ENCODE measurements at regions not wholly inside any gene's neighbourhood (a gene's known extent, or its start where the extent isn't known, plus 50 kb on each side); places are given as distances from the start of the nearest gene placed in this dataset.
"Not testable (repeated sequence)": the region's sequence is repeated elsewhere in the genome, so short reads cannot be mapped to it uniquely, and the experiment has no call there.

DNA sequence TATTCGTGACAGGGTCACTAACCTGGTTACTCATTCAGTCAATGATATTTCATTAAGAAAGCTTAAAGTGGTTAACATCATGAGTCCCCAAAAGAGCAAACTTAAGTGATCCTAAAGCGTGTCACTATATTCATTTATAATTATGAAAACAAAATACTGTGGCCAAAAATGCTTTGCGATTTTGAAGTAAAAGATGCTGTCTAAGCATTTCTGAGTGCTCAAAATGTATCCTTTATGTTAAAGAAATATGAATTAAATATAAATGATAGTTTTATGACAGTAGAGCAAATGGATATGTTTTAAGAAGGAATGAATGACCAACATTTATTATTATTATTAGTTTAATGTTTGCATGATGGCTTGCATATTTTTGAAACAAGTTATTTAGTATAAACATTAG, 72.6 kb upstream of the CDC42EP3 start:
- TF ChIP-seq, protein P1, sequence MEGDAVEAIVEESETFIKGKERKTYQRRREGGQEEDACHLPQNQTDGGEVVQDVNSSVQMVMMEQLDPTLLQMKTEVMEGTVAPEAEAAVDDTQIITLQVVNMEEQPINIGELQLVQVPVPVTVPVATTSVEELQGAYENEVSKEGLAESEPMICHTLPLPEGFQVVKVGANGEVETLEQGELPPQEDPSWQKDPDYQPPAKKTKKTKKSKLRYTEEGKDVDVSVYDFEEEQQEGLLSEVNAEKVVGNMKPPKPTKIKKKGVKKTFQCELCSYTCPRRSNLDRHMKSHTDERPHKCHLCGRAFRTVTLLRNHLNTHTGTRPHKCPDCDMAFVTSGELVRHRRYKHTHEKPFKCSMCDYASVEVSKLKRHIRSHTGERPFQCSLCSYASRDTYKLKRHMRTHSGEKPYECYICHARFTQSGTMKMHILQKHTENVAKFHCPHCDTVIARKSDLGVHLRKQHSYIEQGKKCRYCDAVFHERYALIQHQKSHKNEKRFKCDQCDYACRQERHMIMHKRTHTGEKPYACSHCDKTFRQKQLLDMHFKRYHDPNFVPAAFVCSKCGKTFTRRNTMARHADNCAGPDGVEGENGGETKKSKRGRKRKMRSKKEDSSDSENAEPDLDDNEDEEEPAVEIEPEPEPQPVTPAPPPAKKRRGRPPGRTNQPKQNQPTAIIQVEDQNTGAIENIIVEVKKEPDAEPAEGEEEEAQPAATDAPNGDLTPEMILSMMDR (IDR thresholded peaks at IDR 0.05; ENCODE audit: insufficient read depth, low read depth, low read length) = no peak
- Histone ChIP-seq H3K36me3 (ENCODE audit: control insufficient read depth, insufficient read depth, low read length) (no peaks in the 10 kb centered on the region), H3K4me3 (ENCODE audit: low read depth, low read length) (no peak overlapping the region), H3K27me3 (ENCODE audit: control insufficient read depth, insufficient read depth, low read length) (no peaks in the 10 kb centered on the region)
- ChIA-PET CTCF (interaction anchor here (1.8 kb wide), 1 partner anchor 89 kb away, joined by 6 read pairs; no protein-coding TSS in a partner anchor), POLR2A (no interaction called here)
- DNase-seq (ENCODE audit: low read depth) = no peak

DNA sequence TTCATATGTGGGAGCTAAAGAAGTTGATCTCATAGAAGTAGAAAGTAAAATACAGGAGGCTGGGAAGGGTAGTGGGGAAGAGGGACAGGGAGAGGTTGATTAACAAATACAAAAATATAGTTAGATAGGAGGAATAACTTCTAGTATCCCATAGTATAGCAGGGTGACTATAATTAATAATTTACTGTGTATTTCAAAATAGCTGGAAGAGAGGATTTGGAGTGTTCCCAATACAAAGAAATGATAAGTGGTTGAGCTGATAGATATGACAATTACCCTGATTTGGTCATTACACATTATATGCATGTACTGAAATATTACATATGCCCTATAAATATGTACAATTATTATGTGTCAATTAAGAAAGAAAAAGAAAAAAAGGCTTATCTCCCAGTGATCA, 73.5 kb upstream of the CDC42EP3 start:
- CTCF ChIA-PET = interaction anchor here (1.5 kb wide), 1 partner anchor 10 kb away, joined by 3 read pairs; no protein-coding TSS in a partner anchor
- POLR2A ChIA-PET; H3K36me3 ChIP-seq (ENCODE audit: control insufficient read depth, insufficient read depth, low read length); H3K27me3 ChIP-seq (ENCODE audit: control insufficient read depth, insufficient read depth, low read length); DNase-seq (ENCODE audit: low read depth); H3K4me3 ChIP-seq (ENCODE audit: low read depth, low read length): not testable (repeated sequence)

DNA sequence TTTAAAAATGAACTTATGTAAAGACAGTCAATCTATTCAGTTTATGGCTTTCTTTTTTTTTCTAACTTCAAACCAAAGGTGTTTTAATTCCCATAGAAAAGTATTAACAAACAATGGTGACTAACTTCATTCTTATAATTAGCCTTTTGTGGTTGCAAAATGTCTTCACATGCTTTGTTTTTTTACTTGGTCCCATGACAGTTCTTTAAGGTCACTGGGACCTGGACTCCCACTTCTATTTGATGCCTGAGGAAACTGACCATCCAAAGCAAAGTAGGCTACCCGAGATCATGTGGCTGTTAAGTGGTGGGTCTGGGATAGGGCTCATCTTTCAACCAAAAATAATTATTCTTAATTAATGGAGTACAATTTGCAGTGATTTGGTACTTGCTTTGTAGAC, 74.6 kb upstream of the CDC42EP3 start:
- H3K4me3 ChIP-seq (ENCODE audit: low read depth, low read length); H3K36me3 ChIP-seq (ENCODE audit: control insufficient read depth, insufficient read depth, low read length); POLR2A ChIA-PET; DNase-seq (ENCODE audit: low read depth); H3K27me3 ChIP-seq (ENCODE audit: control insufficient read depth, insufficient read depth, low read length): not testable (repeated sequence)
- CTCF ChIA-PET = interaction anchor here (1.5 kb wide), 1 partner anchor 11 kb away, joined by 3 read pairs; no protein-coding TSS in a partner anchor

DNA sequence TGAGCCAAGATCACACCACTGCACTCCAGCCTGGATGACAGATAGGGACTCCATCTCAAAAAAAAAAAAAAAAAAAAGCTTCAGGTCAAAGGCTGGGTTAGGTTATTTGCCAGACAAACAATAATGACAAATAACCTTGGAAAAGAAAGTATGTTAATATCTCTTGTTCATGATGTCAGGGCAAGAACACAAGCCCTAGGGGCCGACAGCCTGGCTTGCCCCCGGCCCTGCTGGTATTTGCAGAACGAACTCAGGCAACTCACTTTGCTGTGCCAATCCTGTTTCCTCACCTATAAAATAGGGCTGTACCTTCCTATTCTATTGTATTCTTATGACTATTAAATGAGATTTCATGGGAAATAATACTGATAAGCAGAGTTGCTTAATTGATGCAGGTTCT, 75.4 kb upstream of the CDC42EP3 start:
- ChIA-PET CTCF (no interaction called here), POLR2A (no interaction called here)
- Histone ChIP-seq H3K4me3 (ENCODE audit: low read depth, low read length) (no peak overlapping the region), H3K36me3 (ENCODE audit: control insufficient read depth, insufficient read depth, low read length) (no peaks in the 10 kb centered on the region), H3K27me3 (ENCODE audit: control insufficient read depth, insufficient read depth, low read length) (no peaks in the 10 kb centered on the region)
- TF ChIP-seq, protein P1 (IDR thresholded peaks at IDR 0.05; ENCODE audit: insufficient read depth, low read depth, low read length) = no peak
- DNase-seq (ENCODE audit: low read depth) = no peak

DNA sequence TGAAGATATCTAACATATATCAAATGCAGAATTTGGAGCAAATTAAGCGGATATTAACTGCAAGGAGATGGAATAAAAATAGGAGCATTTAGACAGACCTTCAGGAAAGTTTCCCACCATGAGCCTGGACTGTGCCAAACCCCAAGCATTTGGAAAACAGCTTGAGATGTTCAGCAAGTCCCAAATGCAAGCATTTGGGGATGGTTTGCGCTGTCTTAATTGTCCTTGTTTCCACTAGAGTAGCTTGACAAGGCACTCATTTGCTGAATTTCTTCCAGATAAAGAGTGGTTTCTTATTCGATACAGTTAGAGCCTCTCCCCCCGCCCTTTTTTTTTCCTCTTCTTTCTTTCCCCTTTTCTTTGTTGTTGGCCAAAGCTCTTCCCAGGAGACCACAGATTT, 77.1 kb upstream of the CDC42EP3 start:
- Histone ChIP-seq H3K4me3 (ENCODE audit: low read depth, low read length) (no peak overlapping the region), H3K27me3 (ENCODE audit: control insufficient read depth, insufficient read depth, low read length) (no peaks in the 10 kb centered on the region), H3K36me3 (ENCODE audit: control insufficient read depth, insufficient read depth, low read length) (no peaks in the 10 kb centered on the region)
- TF ChIP-seq, protein P1 (IDR thresholded peaks at IDR 0.05; ENCODE audit: insufficient read depth, low read depth, low read length) = no peak
- ChIA-PET POLR2A (no interaction called here), CTCF (interaction anchor here (0.6 to 1.8 kb wide), 3 partner anchors 9 to 241 kb away, joined by 4 read pairs; no protein-coding TSS in a partner anchor)
- DNase-seq (ENCODE audit: low read depth) = no peak

DNA sequence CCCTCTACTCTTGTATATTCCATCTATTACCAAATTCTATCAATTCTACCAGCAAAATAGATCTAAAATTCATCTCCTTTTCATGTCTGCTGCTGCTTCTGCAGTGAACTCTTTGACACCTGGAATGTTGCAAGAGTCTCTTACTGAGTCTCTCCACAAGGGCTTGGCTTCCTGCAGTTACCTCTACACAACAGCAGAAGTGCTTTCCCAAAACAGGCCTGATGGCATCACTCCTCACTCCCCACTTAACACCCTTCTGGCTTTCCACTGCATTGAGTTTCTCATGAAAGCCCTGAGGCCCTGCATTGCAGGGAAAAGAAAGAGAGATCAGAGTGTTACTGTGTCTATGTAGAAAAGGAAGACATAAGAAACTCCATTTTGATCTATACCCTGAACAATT, 78.8 kb upstream of the CDC42EP3 start:
- DNase-seq (ENCODE audit: low read depth); H3K27me3 ChIP-seq (ENCODE audit: control insufficient read depth, insufficient read depth, low read length); H3K4me3 ChIP-seq (ENCODE audit: low read depth, low read length); POLR2A ChIA-PET; H3K36me3 ChIP-seq (ENCODE audit: control insufficient read depth, insufficient read depth, low read length): not testable (repeated sequence)
- CTCF ChIA-PET = interaction anchor here (1.5 to 1.6 kb wide), 2 partner anchors 10 to 12 kb away, joined by 3 to 4 read pairs; no protein-coding TSS in a partner anchor

DNA sequence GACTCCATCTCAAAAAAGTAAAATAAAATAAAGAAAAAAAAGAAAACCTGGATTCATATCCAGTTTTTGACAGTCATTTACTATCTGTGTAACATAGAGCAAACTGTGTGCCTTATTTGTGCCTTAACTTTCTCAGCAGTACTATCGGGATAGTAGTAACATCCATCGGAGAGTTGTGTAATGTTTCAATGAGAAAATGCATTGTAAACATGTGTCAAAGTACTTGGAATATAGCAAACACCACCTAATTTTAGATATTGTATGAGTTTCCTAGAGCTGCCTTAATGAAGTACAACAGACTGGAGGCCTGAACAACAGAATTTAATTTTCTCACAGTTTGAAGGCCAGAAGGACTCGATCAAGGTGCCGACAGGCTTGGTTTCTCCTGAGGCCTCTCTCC, 81.3 kb upstream of the CDC42EP3 start:
- no peaks in the 10 kb centered on the region for H3K36me3 ChIP-seq (ENCODE audit: control insufficient read depth, insufficient read depth, low read length)
- H3K27me3 ChIP-seq (ENCODE audit: control insufficient read depth, insufficient read depth, low read length) = no peaks in the 10 kb centered on the region
- H3K4me3 ChIP-seq (ENCODE audit: low read depth, low read length) = no peak overlapping the region
- TF ChIP-seq, protein P1 (IDR thresholded peaks at IDR 0.05; ENCODE audit: insufficient read depth, low read depth, low read length) = no peak
- POLR2A ChIA-PET = no interaction called here
- DNase-seq (ENCODE audit: low read depth) = no peak
- CTCF ChIA-PET = no interaction called here

Data from BJ (cell line).